AG04450 (cell line): ENCODE measurements at regions not wholly inside any gene's neighbourhood (a gene's known extent, or its start where the extent isn't known, plus 50 kb on each side); places are given as distances from the start of the nearest gene placed in this dataset.

Experiments
- CTCF ChIA-PET: fragments of 300-600, 350-600 bp; formaldehyde crosslinking; extraction: SDS; loops from one replicate; lab custom pipeline; 2022; ENCODE audit warnings: antibody characterized with exemption, inconsistent platforms; lab: Charles Lee
- POLR2A ChIA-PET: fragments of 350-600 bp; formaldehyde crosslinking; extraction: SDS; loops from one replicate; lab custom pipeline; 2021; ENCODE audit warnings: antibody characterized with exemption, inconsistent platforms; lab: Yijun Ruan, JAX
- DNase-seq: peaks from one replicate; pipeline ENCODE4 v3.0.0-alpha.2; 2011; ENCODE audit warnings: low read depth, low spot score
- H3K27ac ChIP-seq: one replicate; pipeline ENCODE4 v1.5.1; 2012; ENCODE audit warnings: low read depth, low read length, control low read depth
- H3K27me3 ChIP-seq: one replicate; pipeline ENCODE4 v1.6.0; 2012; ENCODE audit warnings: low read length; ENCODE audit not compliant: control insufficient read depth, insufficient read depth
- H3K4me3 ChIP-seq: 2 replicates; pipeline ENCODE4 v1.5.1; 2011; ENCODE audit warnings: mild to moderate bottlenecking, low read depth, low read length, control low read depth
- H3K9me3 ChIP-seq: 2 replicates; pipeline ENCODE4 v1.5.1; 2012; ENCODE audit warnings: low read length; ENCODE audit not compliant: control insufficient read depth, insufficient read depth
- TF ChIP-seq, protein P1 (sequence below): IDR thresholded peaks from 2 replicates; pipeline ENCODE4 v1.5.1; 2011; ENCODE audit warnings: low read depth, low read length, control low read depth, inconsistent platforms

DNA sequence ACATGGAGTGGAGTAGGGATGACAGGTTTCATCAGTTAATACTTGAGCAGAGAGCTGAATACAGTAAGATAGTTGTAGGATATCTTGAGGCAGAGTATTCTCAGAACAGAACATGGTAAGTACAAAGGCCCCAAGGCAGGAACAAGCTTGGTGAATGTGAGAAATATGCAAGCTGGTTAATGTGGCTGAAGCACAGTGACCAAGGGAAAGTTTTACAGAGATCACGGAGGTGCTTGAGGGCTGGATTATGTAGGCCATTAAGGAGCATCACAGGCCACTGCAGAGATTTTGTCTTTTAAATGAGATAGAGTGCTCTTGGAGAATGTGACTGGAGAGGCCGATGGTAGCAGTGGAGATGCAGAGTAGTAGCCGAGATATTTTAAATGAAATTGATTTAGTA, 54.0 kb upstream of the BOLA1 start:
- Histone ChIP-seq H3K27ac (no peak overlapping the region), H3K9me3 (no peaks in the 10 kb centered on the region), H3K4me3 (no peak overlapping the region), H3K27me3 (no peaks in the 10 kb centered on the region)
- POLR2A ChIA-PET: interaction anchor here (3.1 kb wide), 1 partner anchor 41 kb away, joined by 38 read pairs; a partner anchor contains a TSS
- TF ChIP-seq, protein P1, sequence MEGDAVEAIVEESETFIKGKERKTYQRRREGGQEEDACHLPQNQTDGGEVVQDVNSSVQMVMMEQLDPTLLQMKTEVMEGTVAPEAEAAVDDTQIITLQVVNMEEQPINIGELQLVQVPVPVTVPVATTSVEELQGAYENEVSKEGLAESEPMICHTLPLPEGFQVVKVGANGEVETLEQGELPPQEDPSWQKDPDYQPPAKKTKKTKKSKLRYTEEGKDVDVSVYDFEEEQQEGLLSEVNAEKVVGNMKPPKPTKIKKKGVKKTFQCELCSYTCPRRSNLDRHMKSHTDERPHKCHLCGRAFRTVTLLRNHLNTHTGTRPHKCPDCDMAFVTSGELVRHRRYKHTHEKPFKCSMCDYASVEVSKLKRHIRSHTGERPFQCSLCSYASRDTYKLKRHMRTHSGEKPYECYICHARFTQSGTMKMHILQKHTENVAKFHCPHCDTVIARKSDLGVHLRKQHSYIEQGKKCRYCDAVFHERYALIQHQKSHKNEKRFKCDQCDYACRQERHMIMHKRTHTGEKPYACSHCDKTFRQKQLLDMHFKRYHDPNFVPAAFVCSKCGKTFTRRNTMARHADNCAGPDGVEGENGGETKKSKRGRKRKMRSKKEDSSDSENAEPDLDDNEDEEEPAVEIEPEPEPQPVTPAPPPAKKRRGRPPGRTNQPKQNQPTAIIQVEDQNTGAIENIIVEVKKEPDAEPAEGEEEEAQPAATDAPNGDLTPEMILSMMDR: no peak
- DNase-seq: no peak
- CTCF ChIA-PET: interaction anchor here (0.9 to 1.0 kb wide), 2 partner anchors 43 to 342 kb away, joined by 3 read pairs; a partner anchor contains a TSS

- CTCF ChIA-PET: interaction anchor here (1.0 kb wide), 1 partner anchor 117 kb away, joined by 3 read pairs; no protein-coding TSS in a partner anchor
- Histone ChIP-seq H3K27me3 (no peaks in the 10 kb centered on the region), H3K9me3 (no peaks in the 10 kb centered on the region), H3K27ac (no peak overlapping the region), H3K4me3 (no peak overlapping the region)
- TF ChIP-seq, protein P1: no peak
- no peak for DNase-seq
- POLR2A ChIA-PET: interaction anchor here (3.1 kb wide), 1 partner anchor 41 kb away, joined by 38 read pairs; a partner anchor contains a TSS
Observed at GRCh38 chr1:149846042-149846441, 53.3 kb upstream of the BOLA1 start.

DNA sequence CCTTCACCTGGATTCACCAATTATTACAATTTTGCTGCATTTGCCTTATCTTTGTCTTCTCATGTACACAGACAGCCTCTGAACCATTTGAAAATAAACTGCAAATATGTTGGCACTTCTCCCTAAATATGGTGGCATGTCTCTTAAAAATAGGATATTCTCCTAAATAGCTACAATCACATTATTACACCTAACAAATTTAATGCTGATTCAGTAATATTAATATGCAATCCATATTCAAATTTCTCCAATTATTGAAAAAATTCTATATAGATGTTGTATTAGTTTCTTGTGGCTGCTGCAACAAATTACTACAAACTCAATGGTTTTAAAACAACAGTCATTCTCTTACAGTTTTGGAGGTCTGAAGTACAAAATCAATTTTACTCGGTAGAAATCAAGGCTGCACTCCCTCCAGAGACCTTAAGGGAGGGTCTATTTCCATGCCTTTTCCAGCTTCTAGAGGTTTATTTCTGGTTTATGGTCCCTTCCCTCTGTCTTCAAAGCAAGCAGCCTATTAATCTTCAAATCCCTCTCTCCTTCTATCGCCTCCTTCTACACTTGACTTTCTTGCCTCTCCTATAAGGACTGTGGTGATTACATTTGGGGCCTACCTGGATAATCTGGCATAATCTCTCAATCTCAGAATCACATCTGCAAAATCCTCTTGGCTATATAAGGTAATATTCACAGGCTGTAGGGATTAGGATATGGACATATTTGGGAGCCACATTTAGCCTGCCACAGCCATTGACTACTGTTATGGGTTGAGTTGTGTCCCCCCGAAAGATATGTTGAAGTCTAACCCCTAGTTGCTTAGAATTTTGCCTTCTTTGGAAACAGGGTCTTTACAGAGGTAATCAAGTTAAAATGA, 52.5 kb upstream of the BOLA1 start:
- TF ChIP-seq, protein P1: no peak
- no peak for DNase-seq
- no peaks in the 10 kb centered on the region for H3K27me3 ChIP-seq
- CTCF ChIA-PET: interaction anchor here (1.0 kb wide), 1 partner anchor 116 kb away, joined by 3 read pairs; no protein-coding TSS in a partner anchor
- no peaks in the 10 kb centered on the region for H3K9me3 ChIP-seq
- POLR2A ChIA-PET: no interaction called here
- H3K4me3 ChIP-seq: no peak overlapping the region
- no peak overlapping the region for H3K27ac ChIP-seq

DNA sequence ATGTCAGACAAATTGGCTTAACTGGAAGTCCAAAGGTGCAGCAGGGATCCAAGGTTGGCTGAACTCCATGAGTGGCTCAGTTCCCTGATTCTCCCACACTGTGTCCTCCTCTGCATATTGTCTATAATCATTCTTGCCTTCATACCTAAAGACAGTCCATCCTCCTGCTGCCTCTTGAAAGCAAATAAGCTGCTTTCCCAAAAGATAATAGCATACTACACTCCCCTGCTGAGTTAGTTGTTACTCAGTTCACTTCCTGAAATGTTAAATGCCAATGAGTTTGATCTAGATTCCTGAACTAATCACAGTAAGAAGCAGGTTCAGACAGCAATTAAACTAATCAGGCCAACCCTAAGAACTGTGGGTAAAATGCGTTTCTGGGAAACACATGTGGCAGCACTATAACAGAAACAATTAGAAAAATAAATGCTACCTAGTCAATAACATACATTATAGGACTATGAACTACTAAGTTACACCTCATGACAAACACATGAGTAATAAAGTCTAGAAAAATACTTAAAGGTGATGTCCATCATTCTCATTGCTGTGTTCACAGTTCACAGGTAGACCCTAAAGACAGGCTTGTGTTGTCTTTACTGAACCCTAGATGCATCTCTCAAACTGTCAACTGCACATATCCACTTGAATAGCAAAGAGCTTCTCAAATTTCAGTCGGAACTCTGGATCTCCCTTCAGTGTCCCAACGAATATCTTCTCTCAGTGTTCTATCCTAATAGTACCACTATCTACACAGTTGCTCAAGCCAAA, 50.8 kb upstream of the BOLA1 start:
- H3K27me3 ChIP-seq: no peaks in the 10 kb centered on the region
- no peak overlapping the region for H3K27ac ChIP-seq
- CTCF ChIA-PET: no interaction called here

More for the DNA sequence above, 50.8 kb upstream of the BOLA1 start:
- H3K9me3 ChIP-seq: no peaks in the 10 kb centered on the region
- DNase-seq: no peak
- POLR2A ChIA-PET: interaction anchor here (2.2 kb wide), 1 partner anchor 38 kb away, joined by 25 read pairs; a partner anchor contains a TSS
- TF ChIP-seq, protein P1: no peak
- H3K4me3 ChIP-seq: peak overlapping the region; percentile 71
